Stimulated activated CD8-positive, alpha-beta memory T cell treated with anti-CD3 and anti-CD28 coated beads, Interleukin-2, amount 100 ng/mL, for 1 hour (primary cell): ENCODE measurements at regions not wholly inside any gene's neighbourhood (a gene's known extent, or its start where the extent isn't known, plus 50 kb on each side); places are given as distances from the start of the nearest gene placed in this dataset.

ENCODE experiments used
- DNase-seq, 2 donors: peaks; one replicate each; pipeline ENCODE4 v3.0.0-alpha.2; 2020; ENCODE audit warnings: low read depth in 2 of 2

GRCh38 chr4:153075836-153076518, 128.3 kb upstream of the TRIM2 start:
- DNase-seq, result no peak

GRCh38 chr4:153076861-153077260, 127.4 kb upstream of the TRIM2 start:
- no peak for DNase-seq

- no peak for DNase-seq
These were observed 124.3 kb upstream of the TRIM2 start for GRCh38 chr4:153079857-153080391.

GRCh38 chr4:153081006-153081580, 123.2 kb upstream of the TRIM2 start:
- DNase-seq, result no peak

GRCh38 chr4:153081693-153082092, 122.5 kb upstream of the TRIM2 start:
- DNase-seq, result no peak

GRCh38 chr4:153082322-153083301, 121.6 kb upstream of the TRIM2 start:
- DNase-seq, result no peak

GRCh38 chr4:153083447-153083947, 120.7 kb upstream of the TRIM2 start:
- peak in 1 of 2 donors; percentile 13 for DNase-seq

GRCh38 chr4:153084224-153084979, 119.8 kb upstream of the TRIM2 start:
- no peak for DNase-seq

- DNase-seq, result peak; percentile 69 to 75
These were observed 119.1 kb upstream of the TRIM2 start for GRCh38 chr4:153084980-153085630.

GRCh38 chr4:153087671-153088194, 116.5 kb upstream of the TRIM2 start:
- DNase-seq, result no peak

GRCh38 chr4:153089742-153090141, 114.5 kb upstream of the TRIM2 start:
- no peak for DNase-seq

GRCh38 chr4:153090181-153090580, 114.1 kb upstream of the TRIM2 start:
- no peak for DNase-seq

- no peak for DNase-seq
These were observed 113.4 kb upstream of the TRIM2 start for GRCh38 chr4:153090670-153091385.

- DNase-seq, result no peak
These were observed 110.8 kb upstream of the TRIM2 start for GRCh38 chr4:153093396-153093795.

- DNase-seq, result no peak
These were observed 110.4 kb upstream of the TRIM2 start for GRCh38 chr4:153093802-153094201.

- no peak for DNase-seq
These were observed 109.8 kb upstream of the TRIM2 start for GRCh38 chr4:153094435-153094834.

- DNase-seq, result no peak
These were observed 108.6 kb upstream of the TRIM2 start for GRCh38 chr4:153095448-153096204.

- DNase-seq, result no peak
These were observed 107.9 kb upstream of the TRIM2 start for GRCh38 chr4:153096344-153096743.

GRCh38 chr4:153098427-153098826, 105.8 kb upstream of the TRIM2 start:
- DNase-seq, result no peak
